ENCODE measurements at regions not wholly inside any gene's neighbourhood (a gene's known extent, or its start where the extent isn't known, plus 50 kb on each side); places are given as distances from the start of the nearest gene placed in this dataset.

DNA sequence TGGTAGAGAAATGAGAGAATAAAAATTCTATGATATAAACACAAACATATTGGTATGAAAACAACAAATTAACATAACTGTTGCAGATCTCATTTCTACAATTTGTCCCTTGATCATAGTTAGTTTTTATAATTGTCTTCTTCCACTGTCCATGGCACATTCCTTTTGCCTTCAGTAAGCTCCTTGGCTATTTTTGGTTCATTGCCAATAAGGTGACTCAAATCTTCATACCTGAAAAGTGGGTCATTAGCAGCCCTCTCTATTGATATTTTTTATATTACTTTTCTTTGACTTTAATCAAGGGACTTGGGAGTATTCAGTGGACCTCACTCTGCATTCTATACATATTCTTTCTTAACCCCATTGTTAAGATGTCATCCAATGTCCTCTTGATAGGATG lies 552.9 kb downstream of the TDRD15 start:
- TF ChIP-seq POLR2A (IDR thresholded peaks at IDR 0.05): no peak
- TF ChIP-seq, protein P1, sequence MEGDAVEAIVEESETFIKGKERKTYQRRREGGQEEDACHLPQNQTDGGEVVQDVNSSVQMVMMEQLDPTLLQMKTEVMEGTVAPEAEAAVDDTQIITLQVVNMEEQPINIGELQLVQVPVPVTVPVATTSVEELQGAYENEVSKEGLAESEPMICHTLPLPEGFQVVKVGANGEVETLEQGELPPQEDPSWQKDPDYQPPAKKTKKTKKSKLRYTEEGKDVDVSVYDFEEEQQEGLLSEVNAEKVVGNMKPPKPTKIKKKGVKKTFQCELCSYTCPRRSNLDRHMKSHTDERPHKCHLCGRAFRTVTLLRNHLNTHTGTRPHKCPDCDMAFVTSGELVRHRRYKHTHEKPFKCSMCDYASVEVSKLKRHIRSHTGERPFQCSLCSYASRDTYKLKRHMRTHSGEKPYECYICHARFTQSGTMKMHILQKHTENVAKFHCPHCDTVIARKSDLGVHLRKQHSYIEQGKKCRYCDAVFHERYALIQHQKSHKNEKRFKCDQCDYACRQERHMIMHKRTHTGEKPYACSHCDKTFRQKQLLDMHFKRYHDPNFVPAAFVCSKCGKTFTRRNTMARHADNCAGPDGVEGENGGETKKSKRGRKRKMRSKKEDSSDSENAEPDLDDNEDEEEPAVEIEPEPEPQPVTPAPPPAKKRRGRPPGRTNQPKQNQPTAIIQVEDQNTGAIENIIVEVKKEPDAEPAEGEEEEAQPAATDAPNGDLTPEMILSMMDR (IDR thresholded peaks at IDR 0.05): no peak

All from testis (tissue), 2 donors.